Gastrocnemius medialis (tissue), 4 donors: ENCODE measurements at regions not wholly inside any gene's neighbourhood (a gene's known extent, or its start where the extent isn't known, plus 50 kb on each side); places are given as distances from the start of the nearest gene placed in this dataset.

ENCODE experiments used
- CTCF ChIP-seq, 5 experiments: fragments of 450-650 bp in 3 of 5; fragments of 200-600 bp in 2 of 5; sonication (generic) in 2 of 5; IDR thresholded peaks in 4 of 5; conservative IDR thresholded peaks in 1 of 5; 1 replicate in 4 of 5; 2 replicates in 1 of 5; pipeline ENCODE4 v1.5.1; 2016 to 2019; ENCODE audit warnings: antibody characterized with exemption in 5 of 5, mild to moderate bottlenecking in 3 of 5, moderate library complexity in 3 of 5
- POLR2A ChIP-seq, 2 donors: fragments of 450-650 bp; IDR thresholded peaks; one replicate each; pipeline ENCODE4 v1.6.1; 2017; ENCODE audit warnings: antibody characterized with exemption in 2 of 2, mild to moderate bottlenecking in 2 of 2, moderate library complexity in 2 of 2

DNA sequence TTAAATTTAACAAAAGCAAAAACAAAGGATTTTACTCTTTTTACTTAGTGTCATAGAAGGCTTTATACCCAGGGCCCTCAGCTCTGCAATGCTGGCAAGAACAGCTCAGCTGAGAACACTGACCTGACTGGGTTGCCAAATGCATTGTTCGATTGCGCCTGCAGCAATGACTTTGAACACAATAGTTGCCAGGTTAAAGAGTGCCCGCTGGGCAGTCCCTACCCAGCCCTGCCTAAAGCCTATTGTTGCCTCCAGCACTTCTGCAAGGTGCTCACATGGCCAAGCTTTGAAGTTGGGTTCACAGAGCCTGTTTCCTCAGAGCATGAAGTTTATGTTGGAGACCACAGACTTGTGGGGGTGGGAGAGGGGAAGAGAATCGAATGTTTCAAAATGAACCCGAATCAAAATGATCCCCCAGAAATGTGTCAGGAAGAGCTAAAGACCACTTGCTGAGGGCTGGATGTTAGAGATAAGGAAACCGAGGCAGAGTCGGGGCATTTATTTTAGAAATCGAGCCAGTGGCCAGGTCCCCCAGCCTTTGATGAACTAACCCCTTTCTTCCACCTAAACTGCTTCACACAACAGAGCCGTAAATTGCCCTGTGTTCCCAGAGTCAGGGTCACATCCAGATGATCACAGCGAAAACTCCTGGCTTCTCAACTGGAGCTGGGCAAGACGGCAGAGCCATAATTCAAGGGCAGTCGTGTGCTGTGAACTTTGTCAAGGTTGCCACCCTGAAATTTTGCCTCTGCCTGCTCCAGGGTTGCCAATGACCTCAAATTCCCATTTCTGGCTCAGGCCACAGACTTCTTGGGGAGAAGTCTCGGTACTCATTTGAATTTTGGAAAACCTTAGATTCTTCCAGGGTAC is 55.0 kb downstream of the FOXA2 start:
- TF ChIP-seq CTCF (IDR thresholded peaks at IDR 0.05 in 4 of 5, conservative IDR thresholded peaks at IDR 0.05 in 1 of 5) (no peak), POLR2A (IDR thresholded peaks at IDR 0.05) (no peak)
